IPS-NIHi7 (cell line): ENCODE measurements at regions not wholly inside any gene's neighbourhood (a gene's known extent, or its start where the extent isn't known, plus 50 kb on each side); places are given as distances from the start of the nearest gene placed in this dataset.

Experiments
- DNase-seq: peaks from one replicate; pipeline ENCODE4 v3.0.0; 2012; ENCODE audit warnings: mixed read lengths; ENCODE audit errors: extremely low spot score

DNA sequence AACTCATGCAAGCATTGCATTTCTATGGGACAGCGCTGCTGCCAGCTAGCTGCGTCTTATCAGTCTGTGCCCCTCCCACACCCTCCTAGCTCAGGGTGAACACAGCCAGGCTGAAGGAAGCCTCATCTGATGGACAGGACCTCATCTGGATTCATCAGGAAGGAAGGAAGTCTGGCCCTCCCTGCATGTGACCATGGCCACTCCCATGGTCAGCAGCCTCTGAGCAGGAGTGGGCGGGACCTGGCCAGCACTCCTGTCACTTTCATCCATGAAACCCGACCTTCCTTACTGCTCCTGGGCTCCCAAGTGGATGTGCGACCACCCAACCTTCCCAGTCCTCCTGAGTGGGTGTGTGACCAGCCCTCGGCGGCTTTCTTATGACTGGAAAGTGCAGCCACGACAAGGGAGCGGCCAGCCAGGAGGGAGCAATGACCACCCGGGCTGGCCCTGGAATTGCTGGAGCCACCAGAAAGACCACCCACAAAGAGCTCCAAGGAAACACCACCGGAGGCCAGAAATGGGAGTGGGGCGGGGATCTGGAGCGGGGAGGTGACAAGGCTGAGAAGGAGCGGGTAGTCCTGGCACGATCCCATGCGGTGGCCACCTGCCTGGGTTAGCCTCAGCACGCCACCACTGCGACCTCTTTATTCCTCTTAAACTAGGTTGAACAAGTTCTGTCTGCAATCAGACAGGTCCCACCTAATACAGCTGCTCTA, 241.2 kb downstream of the TTLL2 start:
- peak; percentile 62 for DNase-seq

DNA sequence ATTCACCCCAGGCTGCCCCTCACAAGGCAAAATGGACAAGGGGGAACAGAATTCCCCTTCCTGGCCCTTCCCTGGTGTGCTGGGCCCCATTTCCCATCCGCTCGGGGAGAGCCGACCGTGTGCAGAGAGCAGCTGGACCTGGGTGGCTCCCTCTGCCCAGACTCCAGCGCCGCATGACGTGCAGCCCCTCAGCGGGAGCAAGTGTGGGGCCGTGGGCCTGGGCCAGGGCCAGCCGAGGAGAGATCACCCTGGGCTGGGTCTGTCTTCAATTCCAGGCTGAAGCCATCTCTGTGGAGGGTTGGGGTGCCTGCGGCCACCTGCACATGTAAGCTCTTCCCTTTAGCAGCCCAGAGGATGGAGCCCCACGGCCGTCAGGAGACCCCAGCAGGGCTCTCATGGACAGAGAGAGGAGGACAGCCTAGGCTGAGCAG, 241.8 kb downstream of the TTLL2 start:
- DNase-seq: no peak

DNA sequence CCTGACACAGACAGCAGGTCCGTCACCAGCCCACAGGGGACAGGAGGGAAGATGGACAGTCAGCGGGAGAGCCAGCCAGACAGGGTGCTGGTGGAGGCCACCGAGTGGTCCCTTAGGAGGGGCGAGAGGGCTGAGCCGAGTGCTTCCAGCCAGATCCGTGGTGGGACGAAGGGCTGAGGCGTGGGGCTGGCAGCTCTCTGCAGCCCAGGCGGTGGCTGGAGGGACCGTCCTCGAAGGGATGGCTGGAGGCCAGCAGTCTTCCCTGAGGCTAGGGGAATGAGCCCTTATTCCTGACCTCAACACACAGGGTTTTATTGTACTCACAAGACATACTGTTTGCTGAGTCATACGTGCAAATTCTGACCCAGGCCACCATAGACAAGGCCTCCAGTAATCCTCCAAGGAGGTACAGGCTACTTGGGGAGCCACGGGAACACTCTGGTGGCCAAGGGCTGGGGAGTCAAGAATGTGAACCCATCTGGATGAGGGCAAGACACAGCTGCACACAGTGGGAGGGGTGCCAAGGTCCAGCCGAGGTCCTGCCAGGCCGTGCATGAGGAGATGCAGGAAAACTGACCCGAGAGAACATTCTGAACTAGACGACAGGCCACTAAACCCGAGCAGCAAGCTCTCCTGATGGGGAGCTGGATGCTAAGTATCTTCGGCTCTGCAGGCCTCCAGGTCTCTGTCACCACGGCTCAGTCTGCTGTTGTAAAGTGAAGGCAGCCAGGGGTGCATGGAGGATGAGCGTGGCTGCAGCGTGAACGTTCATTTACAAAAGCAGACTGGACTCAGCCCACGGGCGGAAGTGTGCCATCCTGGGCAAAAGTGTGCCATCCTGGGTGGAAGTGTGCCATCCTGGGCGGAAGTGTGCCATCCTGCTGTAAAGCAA, 242.5 kb downstream of the TTLL2 start:
- no peak for DNase-seq

DNA sequence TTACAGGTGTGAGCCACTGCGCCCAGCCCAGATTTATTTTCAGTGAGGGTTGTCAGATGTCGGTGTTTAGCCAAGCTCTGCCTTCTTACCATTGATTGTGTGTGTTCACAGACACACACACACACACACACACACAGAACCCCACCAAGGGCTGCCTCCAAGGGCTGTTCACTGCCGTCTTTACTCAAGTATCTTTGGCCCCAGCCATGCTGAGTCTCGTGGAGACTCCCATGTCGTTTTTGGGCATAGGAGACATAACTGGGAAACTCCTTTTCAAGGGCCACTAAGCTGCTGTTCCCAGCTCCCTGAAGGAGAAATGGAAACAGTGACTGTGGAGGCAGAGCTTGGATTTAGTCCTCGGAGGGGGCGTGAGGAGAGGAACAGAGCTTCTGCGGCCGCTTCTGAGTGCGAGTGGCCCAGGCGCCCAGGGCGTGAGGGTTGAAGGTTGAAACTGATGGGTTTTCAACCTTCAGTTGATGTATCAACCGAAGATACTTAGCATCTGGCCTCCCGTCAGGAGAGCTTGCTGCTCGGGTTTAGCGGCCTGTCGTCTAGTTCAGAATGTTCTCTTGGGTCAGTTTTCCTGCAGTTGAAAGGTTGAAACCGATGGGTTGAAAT, 243.6 kb downstream of the TTLL2 start:
- no peak for DNase-seq

DNA sequence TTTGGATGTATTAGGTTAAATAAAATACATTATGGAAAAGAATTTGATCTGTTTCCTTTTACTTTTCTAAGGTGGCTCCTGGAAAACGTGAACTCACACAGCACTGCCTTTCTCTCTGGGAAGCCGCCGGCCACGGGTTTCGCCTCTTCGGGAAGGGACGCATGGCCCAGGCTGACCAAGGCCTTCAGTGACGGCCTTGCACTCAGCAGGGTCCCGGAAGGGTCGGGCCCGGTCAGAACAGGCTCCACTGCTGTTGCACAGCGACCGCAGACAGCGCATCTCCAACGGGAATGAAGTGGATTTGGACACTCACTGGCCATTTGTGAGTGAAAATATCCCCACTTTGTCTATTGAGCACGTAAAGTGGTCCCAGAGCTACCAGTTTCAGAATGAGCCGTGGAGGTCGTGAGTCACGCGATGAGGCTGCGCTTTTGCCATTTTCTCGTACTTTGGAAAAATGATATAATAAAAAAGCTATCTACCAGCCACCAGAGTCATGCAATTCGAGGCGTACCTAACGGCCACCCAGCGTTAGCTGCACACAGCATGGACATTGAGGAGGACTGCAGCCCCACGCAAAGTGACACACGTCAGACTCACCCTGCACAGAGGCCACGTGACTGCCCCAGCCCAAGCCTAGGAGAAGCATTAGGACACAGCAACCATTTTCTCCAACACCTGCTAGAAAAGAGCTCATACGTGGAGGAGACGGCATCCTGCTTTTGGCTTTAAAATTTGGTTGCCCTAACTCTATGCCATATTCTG, 244.3 kb downstream of the TTLL2 start:
- DNase-seq: no peak

DNA sequence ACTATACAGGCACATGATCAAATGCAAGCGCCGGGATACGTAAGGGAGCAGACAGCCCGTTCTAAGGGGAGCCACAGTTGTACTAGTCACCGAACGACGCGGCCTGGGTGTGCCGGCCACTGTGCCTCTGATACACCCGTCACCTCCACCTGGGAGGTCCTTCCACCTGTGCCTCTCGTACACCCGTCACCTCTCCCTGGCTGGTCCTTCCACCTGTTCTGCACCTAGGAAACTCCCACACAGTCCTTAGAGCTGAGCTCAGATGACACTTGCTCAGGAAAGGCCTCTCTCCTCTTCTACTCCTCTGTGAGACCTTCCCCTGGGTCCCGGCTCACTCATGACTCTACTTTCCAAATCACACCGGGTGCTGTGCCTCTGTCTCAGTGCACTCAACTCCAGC, 245.0 kb downstream of the TTLL2 start:
- DNase-seq: no peak

DNA sequence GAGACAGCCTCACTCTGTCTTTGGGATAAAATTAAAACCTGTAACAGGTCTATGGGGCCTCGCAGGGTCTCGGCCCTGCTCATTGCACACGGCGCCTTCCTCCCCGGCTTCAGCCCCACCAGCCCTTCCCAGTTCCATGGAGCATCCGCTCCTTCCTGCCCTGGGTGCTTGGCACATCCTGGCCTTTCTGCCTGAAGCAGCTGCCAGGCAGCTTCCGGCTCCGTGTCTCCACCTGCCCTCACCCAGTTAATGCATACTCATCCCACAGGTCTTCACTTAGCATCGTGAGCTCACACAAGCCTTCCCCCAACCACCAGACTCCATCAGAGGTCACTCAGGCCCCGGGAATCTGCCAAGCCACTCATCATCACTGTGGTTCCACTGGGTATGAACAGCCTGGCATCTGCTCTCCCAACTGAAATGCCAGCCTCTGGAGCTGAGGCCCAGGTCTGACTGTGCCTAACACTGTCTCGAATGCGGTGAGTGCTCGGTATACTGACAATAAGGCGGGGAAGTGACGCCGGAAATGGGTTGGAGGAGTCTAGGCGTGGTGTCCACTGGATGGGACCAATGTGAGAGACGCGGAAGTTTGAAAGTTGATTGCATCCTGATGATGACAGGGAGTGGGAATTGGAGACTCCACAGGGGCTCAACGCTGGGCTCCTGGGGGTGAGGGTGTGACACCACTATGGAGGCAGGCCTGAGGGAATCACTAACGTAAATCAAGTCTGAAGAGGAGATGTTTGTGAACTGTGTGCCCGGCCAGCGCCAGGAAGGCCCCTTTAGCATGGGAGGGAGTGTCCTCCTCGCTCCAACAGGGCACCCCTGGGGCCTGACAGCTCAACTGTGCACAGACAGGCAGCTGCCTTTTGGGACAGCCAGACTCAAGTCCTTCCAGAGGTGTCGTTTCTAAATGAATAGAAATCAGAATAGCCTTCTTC, 245.8 kb downstream of the TTLL2 start:
- no peak for DNase-seq

DNA sequence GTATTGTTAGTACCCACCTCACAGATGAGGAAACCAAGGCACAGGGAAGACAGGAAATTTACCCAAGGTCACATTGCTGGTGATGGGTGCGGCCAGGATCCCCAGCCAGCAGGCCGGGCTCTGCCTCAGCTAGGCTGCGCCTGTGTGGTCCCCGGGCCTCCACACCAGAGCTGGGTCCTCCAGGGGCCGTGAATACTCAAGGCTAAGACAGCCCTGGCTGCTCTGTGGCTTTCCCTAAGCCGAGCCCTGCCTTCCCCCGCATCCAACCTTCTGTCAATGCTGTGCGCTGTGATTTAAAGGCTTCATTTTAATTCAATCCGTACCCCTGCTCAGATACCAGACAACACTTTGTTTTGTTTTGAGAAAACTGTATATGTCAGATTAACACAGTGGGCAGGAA, 246.7 kb downstream of the TTLL2 start:
- no peak for DNase-seq

DNA sequence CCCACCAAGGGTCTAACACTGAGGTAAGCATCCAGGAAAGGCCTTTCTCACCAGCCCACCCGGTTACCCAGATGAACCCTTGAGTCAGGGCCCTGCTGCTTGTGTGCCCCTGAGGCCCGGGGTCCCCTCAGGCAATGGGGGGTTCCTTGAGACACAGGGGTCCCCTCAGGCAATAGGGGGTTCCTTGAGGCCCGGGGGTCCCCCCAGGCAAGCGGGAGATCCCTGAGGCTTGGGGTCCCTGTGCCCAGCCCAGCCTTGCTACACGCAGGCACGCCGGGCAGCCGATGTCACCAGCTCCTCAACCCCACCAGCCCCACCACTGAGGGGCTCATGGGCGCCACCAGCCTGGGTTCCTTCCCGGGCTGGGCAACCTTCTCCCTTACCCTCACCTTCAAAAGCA, 247.2 kb downstream of the TTLL2 start:
- DNase-seq: no peak

DNA sequence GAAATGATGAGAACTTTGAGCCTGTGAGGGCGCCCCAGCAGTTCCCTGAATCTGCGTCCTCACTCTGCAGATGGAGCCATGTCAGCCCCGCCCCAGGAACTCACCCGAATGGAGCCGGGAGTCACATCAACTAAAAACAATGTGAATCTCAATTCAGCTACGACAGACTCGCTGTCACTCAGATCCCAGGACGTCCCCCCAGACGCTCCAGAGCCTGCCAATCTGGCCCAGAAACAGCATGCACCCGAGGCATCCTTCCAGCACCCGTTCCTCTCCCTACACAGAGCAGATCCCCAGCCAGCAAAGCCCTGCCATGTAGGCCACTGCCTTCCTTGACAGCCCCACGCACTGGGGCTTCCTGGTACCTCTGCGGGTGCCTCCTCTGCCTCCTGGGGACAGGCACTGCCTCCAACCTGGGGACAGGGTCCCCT, 248.0 kb downstream of the TTLL2 start:
- DNase-seq: no peak

DNA sequence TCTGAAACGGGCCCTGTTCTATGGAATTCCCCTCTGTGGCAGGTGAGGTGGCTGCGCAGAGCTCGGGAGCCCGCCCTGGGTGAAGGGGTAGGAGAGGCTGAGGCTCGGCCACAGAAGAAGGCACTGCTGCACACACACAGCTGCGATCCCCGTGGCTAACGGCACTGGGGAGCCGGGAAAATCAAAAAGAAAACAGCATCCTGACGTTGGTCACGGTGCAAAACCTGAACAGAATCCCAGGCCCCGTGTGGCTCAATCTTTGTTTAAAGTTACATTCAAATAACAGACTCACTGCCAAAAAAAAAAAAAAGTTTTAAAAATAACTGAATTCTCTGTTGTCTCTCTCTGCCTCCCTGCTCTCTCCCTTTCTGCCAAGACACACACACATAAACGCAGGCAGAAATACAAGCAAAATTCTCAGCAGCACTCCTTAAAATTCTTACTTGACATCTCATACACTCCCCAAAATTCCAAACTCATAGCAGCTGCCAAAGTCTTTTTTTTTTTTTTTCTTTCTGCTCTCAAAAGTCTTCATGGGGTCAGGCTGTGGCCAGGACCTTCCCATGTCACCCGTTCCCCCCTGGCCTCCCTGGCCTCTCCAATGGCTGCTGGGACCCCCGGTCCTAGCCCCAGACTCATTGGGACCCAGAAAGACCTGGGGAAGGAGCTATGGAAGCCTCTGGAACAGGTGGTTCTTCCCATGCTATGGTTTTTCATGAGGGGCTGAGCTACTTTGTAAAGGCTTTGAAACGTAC, 248.8 kb downstream of the TTLL2 start:
- no peak for DNase-seq

DNA sequence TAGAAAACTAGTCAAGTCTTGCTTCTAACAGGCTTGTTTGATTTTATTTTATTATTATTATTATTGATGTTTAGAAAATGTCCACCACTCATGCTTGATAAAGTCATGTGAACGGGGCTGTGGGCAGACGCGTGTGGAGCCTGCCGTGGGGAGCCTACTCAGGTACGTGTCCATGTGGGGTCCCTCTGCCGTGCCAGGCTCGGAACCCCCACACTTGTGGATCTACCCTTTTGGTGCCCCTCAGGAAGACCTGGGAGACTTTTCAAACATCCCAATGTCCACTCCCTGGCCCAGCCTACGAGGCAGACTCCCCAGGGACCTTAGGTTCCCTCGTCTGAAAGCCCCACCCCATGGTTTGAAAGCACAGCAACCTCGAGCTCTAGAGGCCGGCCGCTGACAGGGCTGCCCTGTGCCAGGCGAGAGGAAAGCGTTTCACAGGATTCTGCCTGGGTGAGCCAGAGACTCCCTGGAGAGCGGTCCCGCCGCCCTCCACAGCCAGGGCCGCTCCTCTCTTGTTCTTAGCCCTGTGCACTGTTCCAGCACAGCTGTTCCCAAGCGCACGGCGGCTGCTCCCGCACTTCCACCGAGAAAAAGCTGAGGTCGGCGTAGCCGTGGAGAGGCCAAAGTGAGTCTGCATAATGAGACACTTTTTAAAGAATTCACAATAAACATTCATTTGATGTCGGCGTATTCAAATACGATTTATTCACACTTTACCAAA, 249.7 kb downstream of the TTLL2 start:
- DNase-seq: no peak

DNA sequence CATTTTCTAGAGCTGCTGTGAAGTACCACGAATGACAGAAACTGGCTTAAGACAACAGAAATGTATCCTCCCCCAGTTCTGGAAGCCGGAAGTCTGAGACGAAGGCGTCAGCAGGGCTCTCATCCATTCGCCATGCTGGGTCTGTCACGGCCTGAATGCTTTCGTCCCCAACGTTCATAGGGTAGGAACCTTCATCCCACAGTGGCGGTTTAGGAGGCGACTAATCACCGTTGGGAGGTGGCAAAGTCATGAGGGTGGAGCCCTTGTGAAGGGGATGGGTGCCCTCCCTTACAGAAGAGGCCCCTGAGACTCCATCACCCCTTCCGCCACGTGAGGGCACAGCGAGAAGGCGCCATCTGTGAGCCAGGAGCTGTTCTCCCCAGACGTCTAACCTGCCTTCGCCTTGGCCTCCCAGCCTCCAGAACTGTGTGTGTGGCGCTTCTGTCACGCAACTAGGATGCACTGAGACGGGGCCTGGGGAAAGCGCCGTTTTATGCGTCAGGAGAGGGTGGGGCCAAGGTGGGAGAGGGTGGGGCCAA, 250.3 kb downstream of the TTLL2 start:
- DNase-seq: no peak

DNA sequence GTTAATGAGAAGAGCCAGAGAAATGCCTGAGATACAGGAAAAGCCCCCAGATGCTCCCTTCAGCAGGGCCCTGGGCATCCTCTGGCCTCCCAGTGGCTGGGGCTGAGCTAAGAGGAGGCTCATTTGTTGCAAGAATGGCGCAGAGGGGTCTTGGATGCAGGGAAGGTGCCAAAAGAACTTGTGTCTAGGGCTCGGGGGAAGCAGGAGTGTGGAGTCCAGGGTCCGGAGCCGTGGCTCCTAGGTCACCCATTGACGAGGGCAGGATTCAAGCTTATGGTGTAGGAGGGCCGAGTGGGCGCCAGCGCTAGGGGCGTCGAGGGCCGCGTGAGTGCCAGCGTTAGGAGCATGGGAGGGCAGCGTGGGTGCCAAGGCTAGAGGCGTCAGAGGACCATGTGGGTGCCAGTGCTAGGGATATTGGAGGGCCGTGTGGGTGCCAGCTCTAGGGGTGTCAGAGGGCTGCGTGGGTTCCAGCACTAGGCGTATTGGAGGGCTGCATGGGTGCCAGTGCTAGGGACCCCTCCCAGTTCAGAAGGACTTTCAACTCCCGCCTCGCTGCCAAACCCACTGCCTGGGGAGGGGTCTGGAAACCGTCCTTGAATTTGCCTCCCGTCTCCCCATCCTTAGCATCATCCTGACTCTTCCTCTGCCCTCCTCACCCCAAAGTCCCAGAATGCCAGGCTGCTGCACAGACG, 250.5 kb upstream of the AFDN start:
- DNase-seq: no peak

DNA sequence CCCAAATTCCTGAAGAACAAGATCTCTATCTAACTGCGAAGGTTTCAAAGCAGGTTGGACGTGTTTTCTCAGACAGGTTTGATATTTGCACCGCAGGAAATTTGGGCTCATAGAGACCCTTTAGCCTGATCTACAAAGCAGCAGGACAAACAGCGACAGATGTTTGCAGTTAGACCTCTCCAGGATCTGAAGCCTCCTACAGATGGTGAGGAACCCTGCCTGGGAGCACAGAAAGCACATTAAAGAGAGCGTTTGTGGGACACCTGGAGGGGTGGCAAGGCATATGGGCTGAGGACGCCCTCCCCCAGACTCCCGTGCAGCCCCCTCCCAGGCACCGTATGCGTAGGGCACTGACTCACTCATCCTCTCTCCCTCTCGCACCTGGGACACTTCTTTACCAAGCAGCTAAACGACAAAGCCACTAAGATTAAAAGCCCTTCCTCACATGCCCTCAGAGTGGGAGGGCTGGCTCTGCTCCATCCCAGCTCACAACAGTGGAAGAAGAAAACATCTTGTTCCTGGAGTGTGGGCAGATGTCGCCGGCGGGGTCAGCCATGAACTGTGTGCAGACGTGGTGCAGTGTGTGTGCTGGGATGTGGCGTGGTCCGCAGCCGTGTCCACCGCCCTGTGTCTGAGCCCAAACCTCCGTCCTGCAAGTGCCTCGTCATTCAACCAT, 249.7 kb upstream of the AFDN start:
- DNase-seq: no peak

DNA sequence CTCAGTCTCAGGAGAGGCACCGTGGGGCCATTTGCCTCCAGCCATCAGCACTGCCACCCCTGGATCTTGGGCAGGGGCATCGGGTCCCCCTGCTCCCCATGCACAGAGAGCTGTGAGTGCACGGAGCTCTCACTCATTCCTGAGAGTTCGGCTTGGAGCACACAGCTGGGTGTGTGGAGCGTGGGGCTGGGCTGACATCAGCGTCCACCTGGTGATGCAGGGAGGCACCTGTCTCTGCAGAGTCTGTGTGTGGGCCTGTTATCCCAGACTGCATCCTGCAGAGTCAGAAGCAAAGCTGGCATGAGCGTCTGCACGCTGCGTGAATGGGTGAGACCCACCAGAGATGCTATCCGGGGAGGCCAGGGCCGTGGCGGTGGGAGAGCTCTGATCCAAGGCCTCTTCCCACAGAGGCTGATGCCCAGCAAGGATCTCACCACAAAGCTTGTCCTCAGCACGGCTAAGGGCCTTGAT, 248.8 kb upstream of the AFDN start:
- DNase-seq: no peak

DNA sequence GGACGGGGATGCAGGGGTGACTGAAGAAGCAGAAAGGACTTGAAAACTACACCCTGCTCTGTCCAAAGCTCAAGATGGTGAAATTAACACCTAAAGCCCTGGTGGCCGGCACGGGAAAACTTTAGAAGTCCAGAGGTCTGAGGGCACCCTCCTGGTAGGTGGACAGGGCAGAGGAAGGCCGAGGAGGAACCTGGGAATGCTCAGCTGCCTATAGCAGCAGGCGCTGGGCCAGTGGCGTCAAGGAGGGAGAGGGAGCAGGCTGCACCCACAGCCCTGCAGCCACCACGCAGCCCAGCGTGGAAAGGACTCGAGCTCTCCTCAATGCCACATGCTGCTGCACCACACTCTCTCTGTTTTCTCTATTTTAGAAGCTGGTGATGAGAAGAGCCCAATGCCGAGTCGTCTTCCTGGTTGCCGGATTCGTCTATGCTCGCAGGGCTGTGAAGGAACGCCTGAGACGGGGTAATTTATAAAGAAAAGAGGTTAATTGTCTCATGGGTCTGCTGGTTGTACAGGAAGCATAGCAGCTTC, 248.3 kb upstream of the AFDN start:
- DNase-seq: no peak
